ENCODE measurements at regions not wholly inside any gene's neighbourhood (a gene's known extent, or its start where the extent isn't known, plus 50 kb on each side); places are given as distances from the start of the nearest gene placed in this dataset.

GRCh38 chr4:111837761-111838160 is 307.5 kb upstream of the FAM241A start:
- DNase-seq, result no peak

- DNase-seq, result no peak
These were observed 306.8 kb upstream of the FAM241A start for GRCh38 chr4:111838406-111838930.

- no peak for DNase-seq
These were observed 306.1 kb upstream of the FAM241A start for GRCh38 chr4:111839141-111839540.

GRCh38 chr4:111842336-111842735 is 302.9 kb upstream of the FAM241A start:
- DNase-seq, result no peak

GRCh38 chr4:111847296-111848008 is 297.8 kb upstream of the FAM241A start:
- no peak for DNase-seq

- DNase-seq, result no peak
These were observed 295.4 kb upstream of the FAM241A start for GRCh38 chr4:111849746-111850284.

GRCh38 chr4:111854494-111855087 is 290.7 kb upstream of the FAM241A start:
- DNase-seq, result no peak

- no peak for DNase-seq
These were observed 289.9 kb upstream of the FAM241A start for GRCh38 chr4:111855308-111855707.

GRCh38 chr4:111864066-111864465 is 281.2 kb upstream of the FAM241A start:
- DNase-seq, result no peak

- DNase-seq, result no peak
These were observed 275.9 kb upstream of the FAM241A start for GRCh38 chr4:111869339-111869738.

GRCh38 chr4:111871802-111872201 is 273.5 kb upstream of the FAM241A start:
- no peak for DNase-seq

- no peak for DNase-seq
These were observed 271.5 kb upstream of the FAM241A start for GRCh38 chr4:111873801-111874200.

- no peak for DNase-seq
These were observed 265.7 kb upstream of the FAM241A start for GRCh38 chr4:111879539-111879938.

- DNase-seq, result no peak
These were observed 265.1 kb upstream of the FAM241A start for GRCh38 chr4:111880116-111880515.

- DNase-seq, result no peak
These were observed 261.7 kb upstream of the FAM241A start for GRCh38 chr4:111883557-111883999.

GRCh38 chr4:111890412-111890811 is 254.8 kb upstream of the FAM241A start:
- no peak for DNase-seq

GRCh38 chr4:111905511-111905910 is 239.7 kb upstream of the FAM241A start:
- no peak for DNase-seq

GRCh38 chr4:111919639-111920038 is 225.6 kb upstream of the FAM241A start:
- no peak for DNase-seq

GRCh38 chr4:111921714-111922113 is 223.5 kb upstream of the FAM241A start:
- DNase-seq, result no peak

- no peak for DNase-seq
These were observed 221.5 kb upstream of the FAM241A start for GRCh38 chr4:111923786-111924185.

- no peak for DNase-seq
These were observed 220.6 kb upstream of the FAM241A start for GRCh38 chr4:111924696-111925095.

GRCh38 chr4:111930659-111931058 is 214.6 kb upstream of the FAM241A start:
- no peak for DNase-seq

- DNase-seq, result no peak
These were observed 211.6 kb upstream of the FAM241A start for GRCh38 chr4:111933703-111934102.

- DNase-seq, result no peak
These were observed 210.9 kb upstream of the FAM241A start for GRCh38 chr4:111934314-111934713.

All from CD4-positive, alpha-beta T cell treated with Interleukin-17A for 4 hours (primary cell).